GM12891 (cell line): ENCODE measurements at regions not wholly inside any gene's neighbourhood (a gene's known extent, or its start where the extent isn't known, plus 50 kb on each side); places are given as distances from the start of the nearest gene placed in this dataset.

Experiments used
- DNase-seq: peaks from one replicate; pipeline ENCODE4 v3.0.0; 2011; ENCODE audit warnings: low spot score; ENCODE audit not compliant: insufficient read length
- FAIRE-seq: peaks from 2 replicates; lab custom pipeline; 2011; peaks lifted over from hg19 to GRCh38; lab: Jason Lieb, UNC
- PAX5 ChIP-seq: IDR thresholded peaks from 2 replicates; pipeline ENCODE4 v1.6.1; 2011; ENCODE audit warnings: low read length, moderate library complexity, mild to moderate bottlenecking; ENCODE audit not compliant: insufficient read depth, severe bottlenecking
- POLR2A ChIP-seq: IDR thresholded peaks from 2 replicates; pipeline ENCODE4 v1.6.1; 2011; ENCODE audit warnings: low read depth, low read length, control low read depth
- POLR2AphosphoS5 ChIP-seq: IDR thresholded peaks from 2 replicates; pipeline ENCODE4 v1.6.1; 2011; ENCODE audit warnings: low read depth, low read length, control low read depth
- POU2F2 ChIP-seq: IDR thresholded peaks from 2 replicates; pipeline ENCODE4 v1.6.1; 2011; ENCODE audit warnings: low read depth, mild to moderate bottlenecking, control low read depth, low read length, moderate library complexity
- SPI1 ChIP-seq: IDR thresholded peaks from 2 replicates; pipeline ENCODE4 v1.6.1; 2011; ENCODE audit warnings: low read depth, low read length, control low read depth
- TAF1 ChIP-seq: IDR thresholded peaks from 2 replicates; pipeline ENCODE4 v1.6.1; 2011; ENCODE audit warnings: low read depth, low read length, control low read depth

GRCh38 chr4:122073615-122074014 lies 78.5 kb upstream of the BLTP1 start:
- DNase-seq (no peak), FAIRE-seq (no peak)
- TF ChIP-seq POU2F2 (no peak), SPI1 (no peak), PAX5 (no peak), POLR2AphosphoS5 (no peak), TAF1 (no peak), POLR2A (no peak)

- FAIRE-seq = no peak
- TF ChIP-seq POU2F2 (no peak), POLR2AphosphoS5 (no peak), POLR2A (no peak), PAX5 (no peak), TAF1 (no peak), SPI1 (no peak)
- DNase-seq = no peak
Measured at GRCh38 chr4:122065915-122066314, 86.2 kb upstream of the BLTP1 start.

GRCh38 chr4:122065149-122065548 lies 87.0 kb upstream of the BLTP1 start:
- no peak for FAIRE-seq
- DNase-seq = no peak

GRCh38 chr4:122053186-122053585 lies 98.9 kb upstream of the BLTP1 start:
- FAIRE-seq (no peak), DNase-seq (no peak)
- TF ChIP-seq SPI1 (no peak), POLR2AphosphoS5 (no peak), PAX5 (no peak), TAF1 (no peak), POLR2A (no peak), POU2F2 (no peak)

More at GRCh38 chr4:122065149-122065548, 87.0 kb upstream of the BLTP1 start:
- TF ChIP-seq POU2F2 = no peak
- TF ChIP-seq TAF1 = no peak
- TF ChIP-seq PAX5 = no peak
- no peak for TF ChIP-seq SPI1

GRCh38 chr4:122052677-122053076 lies 99.5 kb upstream of the BLTP1 start:
- DNase-seq (no peak), FAIRE-seq (no peak)
- TF ChIP-seq POLR2AphosphoS5 (no peak), POLR2A (no peak), TAF1 (no peak), SPI1 (no peak), PAX5 (no peak), POU2F2 (no peak)

- no peak for DNase-seq
- no peak for FAIRE-seq
- TF ChIP-seq POU2F2 = no peak
- no peak for TF ChIP-seq PAX5
- no peak for TF ChIP-seq TAF1
Measured at GRCh38 chr4:122050841-122051240, 99.0 kb upstream of the TRPC3 start.

GRCh38 chr4:122047456-122048425 lies 95.9 kb upstream of the TRPC3 start:
- DNase-seq (no peak), FAIRE-seq (no peak)

GRCh38 chr4:122046255-122046654 lies 94.4 kb upstream of the TRPC3 start:
- no peak for DNase-seq
- TF ChIP-seq SPI1 (no peak), POLR2AphosphoS5 (no peak), POLR2A (no peak), PAX5 (no peak), TAF1 (no peak), POU2F2 (no peak)
- FAIRE-seq = no peak

More at GRCh38 chr4:122047456-122048425, 95.9 kb upstream of the TRPC3 start:
- TF ChIP-seq POU2F2 = no peak
- no peak for TF ChIP-seq PAX5
- no peak for TF ChIP-seq SPI1
- TF ChIP-seq TAF1 = no peak
- TF ChIP-seq POLR2A = no peak
- TF ChIP-seq POLR2AphosphoS5 = no peak

GRCh38 chr4:122045533-122045932 lies 93.7 kb upstream of the TRPC3 start:
- DNase-seq (no peak), FAIRE-seq (no peak)
- TF ChIP-seq SPI1 = no peak
- TF ChIP-seq TAF1 = no peak
- no peak for TF ChIP-seq POLR2AphosphoS5
- TF ChIP-seq PAX5 = no peak
- TF ChIP-seq POLR2A = no peak

GRCh38 chr4:122044501-122044900 lies 92.6 kb upstream of the TRPC3 start:
- TF ChIP-seq SPI1 (no peak), POLR2A (no peak), POLR2AphosphoS5 (no peak), TAF1 (no peak), POU2F2 (no peak), PAX5 (no peak)
- DNase-seq (no peak), FAIRE-seq (no peak)
